ENCODE measurements at regions not wholly inside any gene's neighbourhood (a gene's known extent, or its start where the extent isn't known, plus 50 kb on each side); places are given as distances from the start of the nearest gene placed in this dataset.

DNA sequence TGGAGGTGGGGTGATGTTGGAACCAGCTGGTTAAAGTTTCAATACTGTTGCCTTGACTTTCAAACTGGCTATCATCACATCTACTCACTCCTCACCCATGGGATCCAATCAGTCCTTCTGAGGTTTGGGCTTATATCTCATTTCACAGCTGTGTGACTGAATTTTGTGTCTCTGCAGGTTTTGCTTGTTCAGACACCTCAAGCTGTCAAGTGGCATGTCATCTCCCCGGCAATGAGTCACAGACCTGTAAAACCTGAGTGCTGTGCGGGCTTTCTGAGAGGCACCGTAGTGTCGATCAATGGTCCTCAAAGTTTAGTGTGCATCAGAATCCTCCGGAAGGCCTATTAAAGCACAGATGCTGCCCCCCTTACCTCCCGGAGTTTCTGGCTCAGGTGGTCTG lies 86.4 kb upstream of the RORA start:
- TF ChIP-seq BDP1 (IDR thresholded peaks at IDR 0.05; ENCODE audit: insufficient read depth, insufficient read length) (no peak), SIX5 (IDR thresholded peaks at IDR 0.05; ENCODE audit: borderline replicate concordance in 1 of 2, insufficient read depth in 1 of 2, low read depth in 1 of 2, low read length in 2 of 2) (no peak)
- TF ChIP-seq, protein P1, sequence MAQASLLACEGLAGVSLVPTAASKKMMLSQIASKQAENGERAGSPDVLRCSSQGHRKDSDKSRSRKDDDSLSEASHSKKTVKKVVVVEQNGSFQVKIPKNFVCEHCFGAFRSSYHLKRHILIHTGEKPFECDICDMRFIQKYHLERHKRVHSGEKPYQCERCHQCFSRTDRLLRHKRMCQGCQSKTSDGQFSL (CRISPR knock-in tag; IDR thresholded peaks at IDR 0.05): no peak
- TF ChIP-seq, protein P1 (tag; IDR thresholded peaks at IDR 0.05): no peak

All from K562 (cell line).